Fibroblast of gingiva (primary cell): ENCODE measurements at regions not wholly inside any gene's neighbourhood (a gene's known extent, or its start where the extent isn't known, plus 50 kb on each side); places are given as distances from the start of the nearest gene placed in this dataset.

Source experiments
- DNase-seq: peaks from one replicate; pipeline ENCODE4 v3.0.0-alpha.2; 2011; ENCODE audit warnings: low read depth

DNA sequence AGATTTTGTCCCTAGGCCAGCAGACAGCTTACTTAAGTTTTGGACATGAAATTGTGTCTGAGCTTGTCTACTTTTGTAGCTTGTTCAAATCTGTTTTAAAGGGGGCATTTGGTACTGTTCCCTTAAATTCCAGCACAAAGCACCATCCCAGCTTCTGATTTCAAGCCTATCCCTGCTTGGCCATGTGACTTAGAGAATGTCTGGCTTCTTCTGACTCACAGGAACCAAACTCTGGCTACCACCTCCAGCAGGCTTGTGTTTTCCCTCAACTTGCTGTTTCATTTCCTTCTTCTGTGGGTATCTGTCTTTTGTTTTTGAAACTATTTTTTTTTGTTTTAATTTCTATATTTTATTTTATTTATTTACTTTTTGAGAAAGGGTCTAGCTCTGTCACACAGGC is 97.9 kb upstream of the FZD8 start:
- DNase-seq: no peak

GRCh38 chr10:35735412-35735811 is 93.3 kb upstream of the FZD8 start:
- peak; percentile 2 for DNase-seq

DNA sequence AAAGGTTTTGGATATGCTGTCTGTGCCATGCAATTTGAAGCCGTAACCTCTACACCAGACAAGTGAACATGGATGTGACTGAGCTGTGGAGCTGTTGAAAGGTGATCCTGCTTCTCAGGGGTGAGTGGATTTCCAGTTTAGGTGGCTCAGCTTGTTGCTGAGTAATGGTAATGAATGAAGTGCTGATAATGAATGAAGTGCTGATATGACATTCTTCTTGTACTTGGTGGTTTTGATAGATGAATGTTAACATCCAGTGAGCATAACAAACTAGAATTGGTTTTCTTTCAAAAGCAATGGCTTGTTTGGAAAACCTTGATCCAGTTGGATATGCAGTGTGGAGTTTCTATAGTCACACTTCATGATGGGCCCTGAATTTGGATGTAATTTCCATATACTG is 89.7 kb upstream of the FZD8 start:
- DNase-seq: no peak

- DNase-seq: no peak
These were observed 86.2 kb upstream of the FZD8 start for GRCh38 chr10:35728341-35728740.

DNA sequence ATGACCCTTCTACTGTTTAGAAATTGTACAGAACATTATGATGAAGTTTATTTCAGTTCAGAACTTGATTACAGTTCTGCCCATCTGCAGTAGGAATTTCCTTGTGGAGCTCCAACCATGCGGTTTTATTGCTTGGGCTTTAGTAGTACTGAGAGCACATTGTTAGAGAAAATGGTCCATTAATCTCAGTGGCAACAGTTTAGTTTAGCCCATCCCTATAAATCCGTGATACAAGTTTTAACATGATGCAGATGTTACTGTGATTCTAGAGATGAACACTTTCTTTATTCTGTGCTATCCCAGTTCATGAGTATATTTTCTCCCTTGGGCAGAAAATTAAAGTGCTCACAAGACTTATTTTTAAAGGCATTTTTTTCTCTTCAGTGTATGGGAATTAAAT is 84.8 kb upstream of the FZD8 start:
- DNase-seq: no peak

DNA sequence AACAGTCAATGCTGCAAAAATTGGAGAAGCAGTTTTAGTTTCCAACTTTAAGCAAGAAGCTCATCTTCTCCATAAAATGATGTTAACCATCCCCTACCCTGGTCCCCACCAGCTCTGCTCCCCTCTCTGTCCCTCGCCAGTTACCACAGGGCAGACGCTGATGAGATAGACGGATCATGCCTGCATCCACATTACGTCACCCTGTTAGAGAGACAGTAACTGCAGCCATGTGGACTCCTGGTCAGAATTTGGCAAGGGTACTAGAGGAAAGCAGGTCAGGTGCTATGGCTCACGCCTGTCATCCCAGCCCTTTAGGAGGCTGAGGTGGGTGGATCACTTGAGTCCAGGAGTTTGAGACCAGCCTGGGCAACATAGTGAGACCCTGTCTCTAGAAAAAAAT is 81.9 kb upstream of the FZD8 start:
- DNase-seq: no peak

DNA sequence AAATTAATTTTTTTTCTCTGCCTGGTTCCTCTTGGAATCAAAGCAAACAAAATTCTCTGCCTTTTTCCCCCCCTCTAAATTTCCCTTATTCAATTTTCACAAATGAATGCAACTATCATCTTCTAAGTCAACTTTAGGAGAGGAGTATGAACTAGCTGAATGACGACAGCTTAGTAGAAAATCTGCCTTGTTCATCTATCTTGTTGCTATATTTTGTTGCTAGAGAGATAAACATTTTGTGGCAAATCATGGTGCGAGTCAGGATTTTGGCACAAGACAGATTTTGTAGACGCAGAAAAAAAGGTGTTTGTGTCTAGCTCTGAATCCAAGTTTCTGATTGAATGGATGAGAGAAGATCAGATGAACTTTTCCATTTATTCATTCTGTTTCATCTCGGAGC is 81.0 kb upstream of the FZD8 start:
- DNase-seq: no peak

GRCh38 chr10:35722636-35723035 is 80.5 kb upstream of the FZD8 start:
- no peak for DNase-seq

DNA sequence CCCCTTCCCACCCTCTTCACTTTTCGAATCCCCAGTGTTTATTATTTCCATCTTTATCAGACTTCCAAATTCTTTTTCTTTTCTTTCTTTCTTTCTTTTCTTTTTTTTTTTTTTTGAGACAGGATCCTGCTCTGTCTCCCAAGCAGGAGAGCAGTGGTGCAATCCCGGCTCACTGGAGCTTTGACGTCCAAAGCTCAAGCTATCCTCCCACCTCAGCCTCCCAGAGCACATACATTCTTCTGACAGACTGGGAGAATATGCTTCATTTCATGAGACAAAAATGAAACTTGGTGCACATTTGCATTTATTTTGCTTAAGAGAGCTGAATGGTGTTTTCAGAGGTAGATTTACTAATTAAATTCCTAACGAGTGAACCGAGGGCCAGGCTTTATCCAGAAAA is 80.1 kb upstream of the FZD8 start:
- DNase-seq: no peak

- DNase-seq: no peak
These were observed 78.3 kb upstream of the FZD8 start for GRCh38 chr10:35720366-35720765.

GRCh38 chr10:35716776-35717175 is 74.7 kb upstream of the FZD8 start:
- DNase-seq: no peak

GRCh38 chr10:35712486-35712885 is 70.4 kb upstream of the FZD8 start:
- no peak for DNase-seq

- no peak for DNase-seq
These were observed 69.7 kb upstream of the FZD8 start for GRCh38 chr10:35711615-35712411.

GRCh38 chr10:35707642-35708425 is 65.7 kb upstream of the FZD8 start:
- no peak for DNase-seq

DNA sequence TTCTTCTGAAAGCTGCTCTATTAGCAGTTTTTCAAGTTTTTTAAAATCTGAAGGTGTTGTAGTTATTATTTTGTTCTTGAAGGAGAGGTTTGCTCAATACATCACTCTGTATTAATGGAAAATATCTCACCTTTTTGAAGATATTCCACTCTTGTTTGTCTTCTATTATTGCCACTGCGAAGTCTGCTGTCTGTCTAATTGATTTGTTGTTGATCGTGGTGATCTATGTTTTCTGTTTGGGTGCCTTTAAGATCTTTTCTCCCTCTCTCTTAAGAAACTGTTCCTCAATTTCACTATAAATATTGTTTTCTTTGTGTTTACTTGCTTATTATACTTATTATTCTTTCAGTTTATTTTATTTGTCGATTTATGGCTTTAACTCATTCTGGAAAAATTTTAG is 64.9 kb upstream of the FZD8 start:
- no peak for DNase-seq

DNA sequence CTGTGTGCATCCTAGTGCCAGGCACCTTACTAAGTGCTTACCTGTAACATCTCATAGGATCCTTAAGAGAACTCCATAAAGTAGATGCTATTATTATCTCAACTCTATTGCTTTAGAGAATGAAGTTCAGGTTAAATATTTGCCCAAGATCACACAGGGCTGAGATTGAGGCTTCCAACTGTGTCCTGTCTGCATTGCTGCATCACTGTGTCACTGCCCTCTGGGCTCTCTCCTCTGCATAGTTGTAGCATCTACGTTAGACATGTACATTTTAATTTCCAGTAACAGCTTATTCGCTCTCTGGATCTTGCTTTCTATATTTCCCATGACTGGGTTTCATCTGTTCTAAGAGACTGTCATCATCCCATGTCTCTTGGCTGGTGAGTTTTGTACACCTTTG is 63.6 kb upstream of the FZD8 start:
- DNase-seq: no peak

DNA sequence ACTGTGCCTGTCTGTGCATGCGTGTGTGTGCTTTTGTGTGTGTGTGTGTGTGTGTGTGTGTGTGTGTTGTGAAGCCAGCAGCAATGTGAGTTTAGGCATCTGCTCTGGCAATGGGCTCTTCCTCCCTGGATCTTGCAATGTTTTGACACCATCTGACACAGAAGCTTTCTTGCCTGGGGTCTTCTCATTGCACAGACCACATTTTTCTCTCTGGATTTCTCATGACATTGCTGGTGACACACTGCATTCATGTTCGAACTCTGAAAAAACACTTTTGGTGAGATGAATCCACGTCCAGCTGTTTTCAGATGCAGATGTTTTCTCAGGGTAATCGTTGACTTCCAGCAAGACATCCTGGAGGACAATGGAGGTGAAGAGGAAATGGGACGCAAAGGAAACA is 63.0 kb upstream of the FZD8 start:
- DNase-seq: no peak

DNA sequence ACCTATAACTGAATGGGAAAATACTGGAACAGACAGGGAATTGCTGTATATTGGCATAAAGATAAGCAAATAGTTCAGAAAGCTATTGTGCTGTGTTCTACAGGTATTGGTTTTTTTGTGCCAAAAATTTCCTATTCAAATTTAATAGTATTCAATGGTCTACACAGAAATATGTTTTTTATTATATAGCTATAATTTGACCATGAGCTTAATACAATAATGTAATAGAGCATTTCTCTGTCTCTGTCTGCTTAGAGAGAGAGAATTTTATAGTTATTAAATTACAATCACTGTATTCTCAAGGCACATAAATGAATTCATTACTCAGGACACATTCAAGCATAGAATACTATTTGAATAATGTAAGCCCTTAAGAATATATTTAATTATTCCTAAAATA is 62.3 kb upstream of the FZD8 start:
- no peak for DNase-seq

- DNase-seq: no peak
These were observed 58.4 kb upstream of the FZD8 start for GRCh38 chr10:35700487-35700882.

GRCh38 chr10:35699848-35700486 is 57.9 kb upstream of the FZD8 start:
- no peak for DNase-seq

- no peak for DNase-seq
These were observed 54.5 kb upstream of the FZD8 start for GRCh38 chr10:35696392-35697287.

DNA sequence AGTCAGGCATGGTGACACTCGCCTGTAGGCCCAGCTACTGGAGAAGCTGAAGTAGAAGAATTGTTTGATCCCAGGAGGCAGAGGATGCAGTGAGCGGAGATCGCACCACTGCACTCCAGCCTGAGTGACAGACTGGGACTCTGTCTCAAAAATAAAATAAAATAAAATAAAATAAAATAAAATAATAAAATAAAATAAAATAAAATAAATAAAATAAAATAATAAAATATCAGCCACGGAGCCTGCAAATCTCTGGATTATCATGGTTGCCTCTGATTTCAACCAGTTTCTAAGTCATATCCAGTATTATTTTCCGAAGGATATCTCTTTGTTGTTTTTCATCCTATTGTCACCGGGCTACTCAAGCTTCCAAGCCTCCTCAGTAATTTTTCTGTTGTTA is 51.7 kb upstream of the FZD8 start:
- no peak for DNase-seq
